ENCODE measurements at regions not wholly inside any gene's neighbourhood (a gene's known extent, or its start where the extent isn't known, plus 50 kb on each side); places are given as distances from the start of the nearest gene placed in this dataset.

DNA sequence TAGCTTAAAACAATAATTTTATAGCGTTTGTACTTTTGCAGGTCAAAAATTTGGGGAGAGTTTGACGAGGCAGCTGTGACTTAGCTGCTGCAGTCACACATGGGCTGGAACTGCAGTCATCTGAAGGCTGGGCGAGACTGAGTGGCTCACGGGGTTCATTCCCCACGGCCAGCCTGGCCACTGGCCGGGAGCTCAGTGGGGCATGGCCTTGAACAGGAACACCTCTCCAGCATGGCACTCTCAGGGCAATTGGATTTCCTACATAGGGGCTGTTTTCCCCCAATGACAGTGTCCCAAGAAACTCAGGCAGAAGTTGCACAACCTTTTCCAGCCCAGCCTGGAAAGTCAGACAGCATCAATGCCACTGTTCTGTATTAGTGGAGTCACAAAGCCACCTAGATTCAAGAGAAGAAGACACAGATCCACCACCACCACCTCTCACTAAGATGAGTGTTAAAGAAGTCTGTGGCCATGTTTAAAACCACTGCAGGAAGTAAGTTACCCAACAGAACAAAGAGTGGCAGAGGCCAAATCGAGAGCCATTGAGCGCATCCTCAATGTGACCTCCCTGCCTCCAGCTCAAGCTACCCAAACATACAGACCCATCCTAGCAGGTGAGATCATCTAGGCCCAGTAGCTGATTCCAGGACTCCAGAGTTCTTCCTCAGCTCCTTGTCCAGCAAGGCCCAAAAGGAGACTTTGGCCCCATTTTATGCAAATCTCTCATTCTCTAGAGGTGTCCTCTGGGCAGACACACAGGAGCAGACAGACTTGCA, 618.7 kb upstream of the CADM1 start:
- H3K4me3 ChIP-seq (ENCODE audit: low read depth in 1 of 5, low read length in 5 of 5), result no peak overlapping the region
- H3K36me3 ChIP-seq (ENCODE audit: control insufficient read depth in 5 of 5, insufficient read depth in 5 of 5, low read length in 5 of 5), result no peaks in the 10 kb centered on the region
- peaks cover 0 to 8% (median under 1%) of the 10 kb centered on the region in 5 donors for H3K27me3 ChIP-seq (ENCODE audit: control insufficient read depth in 5 of 5, insufficient read depth in 4 of 5, low read length in 5 of 5)
- no peak overlapping the region for H3K9ac ChIP-seq (ENCODE audit: low read length in 5 of 5)
- peaks cover 0 to 2% (median 0%) of the 10 kb centered on the region in 5 donors for H3K4me1 ChIP-seq (ENCODE audit: control insufficient read depth in 5 of 5, insufficient read depth in 5 of 5, low read length in 5 of 5)
- H3K27ac ChIP-seq (ENCODE audit: low read depth, low read length), result no peak overlapping the region
- no peaks in the 10 kb centered on the region for H3K9me3 ChIP-seq (ENCODE audit: control insufficient read depth in 5 of 5, low read length in 5 of 5)

DNA sequence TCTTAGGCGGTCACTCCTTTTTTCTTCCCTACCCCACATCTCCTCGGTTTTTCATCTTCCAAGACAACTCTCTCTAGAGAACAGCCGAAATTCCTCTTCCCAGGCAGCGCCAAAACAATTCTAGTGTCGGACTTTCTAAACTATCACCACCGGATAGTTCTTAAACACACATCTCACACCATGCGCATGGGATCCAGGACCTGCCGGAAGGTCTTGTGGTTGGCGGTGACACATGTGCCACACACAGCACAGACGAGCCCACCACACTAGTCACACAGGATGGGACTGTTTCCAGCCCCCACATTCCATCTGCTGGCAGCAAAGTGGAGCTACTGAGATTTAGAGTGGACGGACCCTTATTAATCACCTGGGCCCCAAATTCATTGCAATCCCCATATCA, 614.9 kb upstream of the CADM1 start:
- H3K27ac ChIP-seq (ENCODE audit: low read depth, low read length), result no peak overlapping the region
- peaks cover 0 to 11% (median 0%) of the 10 kb centered on the region in 5 donors for H3K9me3 ChIP-seq (ENCODE audit: control insufficient read depth in 5 of 5, low read length in 5 of 5)
- H3K4me3 ChIP-seq (ENCODE audit: low read depth in 1 of 5, low read length in 5 of 5), result no peak overlapping the region
- no peak overlapping the region for H3K9ac ChIP-seq (ENCODE audit: low read length in 5 of 5)
- peaks cover 0 to 5% (median 3%) of the 10 kb centered on the region in 5 donors for H3K27me3 ChIP-seq (ENCODE audit: control insufficient read depth in 5 of 5, insufficient read depth in 4 of 5, low read length in 5 of 5)
- no peaks in the 10 kb centered on the region for H3K4me1 ChIP-seq (ENCODE audit: control insufficient read depth in 5 of 5, insufficient read depth in 5 of 5, low read length in 5 of 5)
- H3K36me3 ChIP-seq (ENCODE audit: control insufficient read depth in 5 of 5, insufficient read depth in 5 of 5, low read length in 5 of 5), result no peaks in the 10 kb centered on the region

DNA sequence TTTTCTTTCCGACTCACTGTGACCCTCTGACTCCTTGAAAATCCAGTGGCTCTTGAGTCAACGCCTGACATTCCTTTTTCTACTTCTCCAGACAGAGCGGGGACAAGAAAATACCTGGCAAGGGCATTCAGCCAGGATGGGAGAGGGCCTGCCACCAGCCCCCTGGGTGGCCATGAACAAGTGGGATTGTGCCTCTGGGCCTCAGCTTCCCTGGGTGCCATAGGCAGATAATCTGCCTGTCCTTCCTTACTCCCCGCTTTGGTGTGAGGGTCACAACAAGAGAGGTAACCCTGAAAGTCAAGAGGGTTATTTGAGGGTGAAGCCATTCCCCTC, 613.9 kb upstream of the CADM1 start:
- Histone ChIP-seq H3K9me3 (ENCODE audit: control insufficient read depth in 5 of 5, low read length in 5 of 5) (peaks cover 0 to 18% (median 9%) of the 10 kb centered on the region in 5 donors), H3K9ac (ENCODE audit: low read length in 5 of 5) (no peak overlapping the region), H3K4me3 (ENCODE audit: low read depth in 1 of 5, low read length in 5 of 5) (no peak overlapping the region), H3K27ac (ENCODE audit: low read depth, low read length) (no peak overlapping the region), H3K27me3 (ENCODE audit: control insufficient read depth in 5 of 5, insufficient read depth in 4 of 5, low read length in 5 of 5) (peaks cover 0 to 5% (median 3%) of the 10 kb centered on the region in 5 donors), H3K4me1 (ENCODE audit: control insufficient read depth in 5 of 5, insufficient read depth in 5 of 5, low read length in 5 of 5) (no peaks in the 10 kb centered on the region), H3K36me3 (ENCODE audit: control insufficient read depth in 5 of 5, insufficient read depth in 5 of 5, low read length in 5 of 5) (no peaks in the 10 kb centered on the region)

DNA sequence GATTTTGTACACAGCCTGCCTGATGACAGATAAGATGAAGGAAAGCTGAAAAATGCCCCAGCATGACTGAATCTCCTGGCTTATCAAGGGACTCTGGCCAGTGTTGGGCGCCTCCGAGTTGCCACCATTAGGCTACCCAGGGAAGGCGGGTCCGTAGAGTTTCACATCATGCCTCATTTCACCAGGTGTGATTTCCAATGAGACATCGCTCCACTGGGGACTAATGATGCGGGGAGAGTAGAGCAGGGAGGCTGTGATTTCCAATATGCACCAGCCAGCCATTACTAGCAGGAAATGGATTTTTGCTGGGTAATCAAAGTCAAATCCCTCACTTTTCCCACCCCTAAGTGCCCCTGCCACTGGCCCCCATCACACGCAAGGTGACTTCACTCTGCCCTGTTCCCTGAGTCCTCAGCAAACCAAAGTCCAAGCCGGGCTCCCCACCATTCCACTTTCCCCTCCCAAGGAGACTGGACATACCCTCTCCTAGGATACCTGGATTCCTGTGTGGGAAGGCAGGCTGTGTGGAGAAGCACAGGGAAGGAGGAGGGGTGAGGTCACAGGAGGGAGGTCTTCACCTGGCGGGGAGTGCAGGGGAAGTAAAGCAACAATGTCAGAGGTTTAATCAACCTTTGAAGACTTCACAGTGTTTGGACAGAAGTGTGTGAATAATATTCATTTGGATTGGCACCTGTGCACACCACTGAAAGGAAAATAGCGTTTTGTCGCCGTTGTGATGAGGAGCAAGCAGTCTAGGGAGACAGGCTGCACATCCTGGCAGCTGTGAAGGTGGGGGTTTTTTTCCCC, 613.3 kb upstream of the CADM1 start:
- Histone ChIP-seq H3K27ac (ENCODE audit: low read depth, low read length) (no peak overlapping the region), H3K4me1 (ENCODE audit: control insufficient read depth in 5 of 5, insufficient read depth in 5 of 5, low read length in 5 of 5) (no peaks in the 10 kb centered on the region), H3K27me3 (ENCODE audit: control insufficient read depth in 5 of 5, insufficient read depth in 4 of 5, low read length in 5 of 5) (peaks cover 0 to 5% (median 4%) of the 10 kb centered on the region in 5 donors), H3K9me3 (ENCODE audit: control insufficient read depth in 5 of 5, low read length in 5 of 5) (peaks cover 0 to 24% (median 13%) of the 10 kb centered on the region in 5 donors), H3K9ac (ENCODE audit: low read length in 5 of 5) (no peak overlapping the region), H3K4me3 (ENCODE audit: low read depth in 1 of 5, low read length in 5 of 5) (no peak overlapping the region), H3K36me3 (ENCODE audit: control insufficient read depth in 5 of 5, insufficient read depth in 5 of 5, low read length in 5 of 5) (no peaks in the 10 kb centered on the region)

DNA sequence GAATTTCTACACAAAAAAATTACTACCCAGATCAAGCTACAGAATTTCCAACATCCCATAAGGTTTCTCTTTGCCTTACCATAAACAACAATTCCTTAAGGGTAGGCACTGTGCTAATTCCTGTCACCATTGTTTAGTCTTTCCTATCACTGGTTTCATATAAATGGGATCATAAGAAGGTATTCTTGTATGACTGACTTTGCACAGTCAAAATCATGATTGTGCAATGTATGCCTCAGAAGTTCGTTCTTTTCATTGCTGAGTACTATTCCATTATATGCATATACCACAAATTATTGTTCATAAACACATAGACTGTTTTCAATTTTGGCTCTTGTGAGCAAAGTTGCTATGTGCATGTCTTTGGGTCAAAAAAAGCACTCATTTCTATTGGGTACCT, 611.6 kb upstream of the CADM1 start:
- H3K36me3 ChIP-seq (ENCODE audit: control insufficient read depth in 5 of 5, insufficient read depth in 5 of 5, low read length in 5 of 5), result no peaks in the 10 kb centered on the region
- H3K9me3 ChIP-seq (ENCODE audit: control insufficient read depth in 5 of 5, low read length in 5 of 5), result peaks cover 0 to 27% (median 16%) of the 10 kb centered on the region in 5 donors
- no peaks in the 10 kb centered on the region for H3K4me1 ChIP-seq (ENCODE audit: control insufficient read depth in 5 of 5, insufficient read depth in 5 of 5, low read length in 5 of 5)
- no peak overlapping the region for H3K27ac ChIP-seq (ENCODE audit: low read depth, low read length)
- no peak overlapping the region for H3K4me3 ChIP-seq (ENCODE audit: low read depth in 1 of 5, low read length in 5 of 5)
- peaks cover 0 to 7% (median 4%) of the 10 kb centered on the region in 5 donors for H3K27me3 ChIP-seq (ENCODE audit: control insufficient read depth in 5 of 5, insufficient read depth in 4 of 5, low read length in 5 of 5)
- no peak overlapping the region for H3K9ac ChIP-seq (ENCODE audit: low read length in 5 of 5)

DNA sequence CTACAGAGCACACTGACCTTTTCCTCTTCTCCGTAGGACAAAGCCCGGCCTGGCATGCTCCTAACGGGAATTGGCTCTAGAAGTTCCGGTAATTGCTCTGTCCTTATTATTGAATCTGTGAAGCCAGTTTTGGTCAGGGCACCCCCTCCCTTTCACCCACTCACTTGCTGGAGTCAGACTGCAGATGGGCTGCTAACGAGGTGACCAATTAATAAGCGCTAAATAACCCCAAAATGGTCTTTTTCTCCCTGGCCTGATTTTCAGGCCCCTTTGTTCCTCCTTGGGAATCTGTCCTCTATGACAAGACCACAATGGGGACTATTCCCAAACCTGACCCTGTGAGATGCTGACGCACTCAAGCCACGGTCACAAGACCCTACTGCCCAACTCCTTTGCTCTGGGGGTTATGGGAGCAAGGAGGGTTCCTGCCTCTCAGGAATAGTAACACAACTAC, 610.0 kb upstream of the CADM1 start:
- Histone ChIP-seq H3K4me1 (ENCODE audit: control insufficient read depth in 5 of 5, insufficient read depth in 5 of 5, low read length in 5 of 5) (no peaks in the 10 kb centered on the region), H3K27me3 (ENCODE audit: control insufficient read depth in 5 of 5, insufficient read depth in 4 of 5, low read length in 5 of 5) (peaks cover 0 to 7% (median 4%) of the 10 kb centered on the region in 5 donors), H3K9me3 (ENCODE audit: control insufficient read depth in 5 of 5, low read length in 5 of 5) (peaks cover 0 to 27% (median 16%) of the 10 kb centered on the region in 5 donors), H3K27ac (ENCODE audit: low read depth, low read length) (no peak overlapping the region), H3K36me3 (ENCODE audit: control insufficient read depth in 5 of 5, insufficient read depth in 5 of 5, low read length in 5 of 5) (no peaks in the 10 kb centered on the region), H3K4me3 (ENCODE audit: low read depth in 1 of 5, low read length in 5 of 5) (no peak overlapping the region), H3K9ac (ENCODE audit: low read length in 5 of 5) (no peak overlapping the region)

DNA sequence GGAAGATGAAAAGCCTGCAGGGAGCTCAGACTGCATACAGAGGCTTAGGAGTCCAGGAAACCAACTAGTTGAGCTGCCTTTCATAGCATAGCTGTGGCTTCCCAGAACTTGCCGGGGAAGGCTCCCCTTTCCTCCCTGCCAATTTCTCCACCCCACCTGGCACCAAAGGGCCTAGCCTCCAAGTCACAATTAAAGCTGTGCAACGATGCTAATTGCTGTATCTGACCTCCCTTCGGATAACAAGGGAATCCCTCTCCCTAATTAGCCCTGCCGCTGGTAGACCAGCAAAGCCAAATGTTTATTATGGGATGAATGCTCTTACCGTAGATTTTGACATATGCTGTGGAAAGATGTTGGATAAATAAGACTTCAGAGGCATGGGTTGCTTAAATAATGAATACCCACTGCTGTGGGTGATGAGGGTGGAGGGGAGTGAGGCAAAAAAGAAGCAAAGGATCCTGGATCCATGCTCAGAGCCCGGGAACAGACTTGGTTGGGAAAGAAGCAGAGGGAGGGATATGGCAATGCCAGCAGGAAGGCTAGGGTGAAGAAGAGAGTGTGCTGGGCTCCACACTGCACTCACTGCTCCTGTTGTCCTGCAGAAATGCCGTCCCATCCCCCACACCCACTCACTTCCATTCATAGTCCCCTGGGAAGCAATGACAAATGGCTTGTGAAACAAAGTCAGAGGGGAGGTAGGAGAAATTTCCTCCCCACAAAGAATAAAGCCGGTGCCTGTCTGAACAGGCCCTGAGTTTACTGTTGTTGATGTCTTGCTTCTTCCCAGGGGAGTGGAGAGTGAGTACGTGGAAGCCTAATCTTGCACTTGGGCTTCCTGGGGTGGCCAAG, 608.1 kb upstream of the CADM1 start:
- H3K27me3 ChIP-seq (ENCODE audit: control insufficient read depth in 5 of 5, insufficient read depth in 4 of 5, low read length in 5 of 5), result peaks cover 0 to 4% (median 0%) of the 10 kb centered on the region in 5 donors
- H3K4me1 ChIP-seq (ENCODE audit: control insufficient read depth in 5 of 5, insufficient read depth in 5 of 5, low read length in 5 of 5), result no peaks in the 10 kb centered on the region
- no peak overlapping the region for H3K9ac ChIP-seq (ENCODE audit: low read length in 5 of 5)
- H3K36me3 ChIP-seq (ENCODE audit: control insufficient read depth in 5 of 5, insufficient read depth in 5 of 5, low read length in 5 of 5), result no peaks in the 10 kb centered on the region
- no peak overlapping the region for H3K4me3 ChIP-seq (ENCODE audit: low read depth in 1 of 5, low read length in 5 of 5)
- peaks cover 0 to 24% (median 16%) of the 10 kb centered on the region in 5 donors for H3K9me3 ChIP-seq (ENCODE audit: control insufficient read depth in 5 of 5, low read length in 5 of 5)
- H3K27ac ChIP-seq (ENCODE audit: low read depth, low read length), result no peak overlapping the region

DNA sequence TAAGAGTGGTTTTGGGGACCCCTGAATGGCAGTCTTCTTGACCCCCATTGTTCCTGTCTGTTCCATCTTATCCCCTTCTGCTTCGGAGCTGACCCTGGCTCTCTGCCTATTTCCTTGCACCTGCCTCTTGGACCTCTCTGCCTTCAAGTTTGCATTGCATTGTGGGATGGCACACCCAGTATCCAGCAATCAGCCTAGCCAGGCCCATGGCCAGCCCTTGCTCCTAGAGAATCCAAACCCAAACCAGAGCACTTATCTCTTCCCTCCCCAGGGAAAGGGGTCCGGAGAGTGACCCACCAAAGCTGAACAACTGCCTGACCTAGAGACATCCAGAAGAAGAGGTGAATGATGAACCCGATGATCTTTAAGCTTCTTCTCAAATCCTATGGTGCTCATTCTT, 607.3 kb upstream of the CADM1 start:
- peaks cover 0 to 20% (median 16%) of the 10 kb centered on the region in 5 donors for H3K9me3 ChIP-seq (ENCODE audit: control insufficient read depth in 5 of 5, low read length in 5 of 5)
- no peak overlapping the region for H3K4me3 ChIP-seq (ENCODE audit: low read depth in 1 of 5, low read length in 5 of 5)
- H3K27ac ChIP-seq (ENCODE audit: low read depth, low read length), result no peak overlapping the region
- no peak overlapping the region for H3K9ac ChIP-seq (ENCODE audit: low read length in 5 of 5)
- H3K36me3 ChIP-seq (ENCODE audit: control insufficient read depth in 5 of 5, insufficient read depth in 5 of 5, low read length in 5 of 5), result no peaks in the 10 kb centered on the region
- no peaks in the 10 kb centered on the region for H3K4me1 ChIP-seq (ENCODE audit: control insufficient read depth in 5 of 5, insufficient read depth in 5 of 5, low read length in 5 of 5)
- peaks cover 0 to 4% (median 0%) of the 10 kb centered on the region in 5 donors for H3K27me3 ChIP-seq (ENCODE audit: control insufficient read depth in 5 of 5, insufficient read depth in 4 of 5, low read length in 5 of 5)

DNA sequence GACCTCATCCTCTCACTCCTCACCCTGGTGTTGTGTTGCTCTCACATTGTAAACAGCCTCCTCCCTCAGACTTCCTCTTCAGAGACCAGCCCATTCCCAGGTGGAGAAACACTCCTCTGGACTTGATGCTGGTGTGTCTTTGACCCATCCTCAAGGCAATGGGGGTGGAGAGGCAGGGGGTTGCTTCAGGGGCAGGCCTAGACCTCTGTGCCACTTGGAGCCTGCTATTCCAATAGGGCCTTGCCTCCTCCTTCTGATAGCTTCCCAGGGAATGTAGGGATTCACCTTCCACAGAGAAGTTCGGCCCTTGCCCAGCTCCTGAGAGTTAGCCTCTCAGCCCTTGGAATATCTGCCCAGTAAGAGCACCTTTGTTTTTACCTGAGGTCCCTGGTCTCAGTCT, 606.6 kb upstream of the CADM1 start:
- H3K4me1 ChIP-seq (ENCODE audit: control insufficient read depth in 5 of 5, insufficient read depth in 5 of 5, low read length in 5 of 5), result no peaks in the 10 kb centered on the region
- peaks cover 0 to 20% (median 16%) of the 10 kb centered on the region in 5 donors for H3K9me3 ChIP-seq (ENCODE audit: control insufficient read depth in 5 of 5, low read length in 5 of 5)
- no peaks in the 10 kb centered on the region for H3K36me3 ChIP-seq (ENCODE audit: control insufficient read depth in 5 of 5, insufficient read depth in 5 of 5, low read length in 5 of 5)
- H3K9ac ChIP-seq (ENCODE audit: low read length in 5 of 5), result no peak overlapping the region
- H3K27me3 ChIP-seq (ENCODE audit: control insufficient read depth in 5 of 5, insufficient read depth in 4 of 5, low read length in 5 of 5), result peaks cover 0 to 4% (median 0%) of the 10 kb centered on the region in 5 donors
- H3K4me3 ChIP-seq (ENCODE audit: low read depth in 1 of 5, low read length in 5 of 5), result no peak overlapping the region
- no peak overlapping the region for H3K27ac ChIP-seq (ENCODE audit: low read depth, low read length)
